ENCODE measurements at regions not wholly inside any gene's neighbourhood (a gene's known extent, or its start where the extent isn't known, plus 50 kb on each side); places are given as distances from the start of the nearest gene placed in this dataset.

- TF ChIP-seq EZH2 (IDR thresholded peaks at IDR 0.05; ENCODE audit: borderline replicate concordance) (no peak), CTCF (IDR thresholded peaks at IDR 0.05; ENCODE audit: poor library complexity) (no peak), EZH2phosphoT487 (IDR thresholded peaks at IDR 0.05; ENCODE audit: low read depth, severe bottlenecking, unreplicated experiment) (no peak)
Measured at GRCh38 chr4:145427991-145428390, 53.7 kb upstream of the SMAD1 start.

Measured in hepatocyte (in vitro differentiated cells).